Spleen (tissue), 7 donors: ENCODE measurements at regions not wholly inside any gene's neighbourhood (a gene's known extent, or its start where the extent isn't known, plus 50 kb on each side); places are given as distances from the start of the nearest gene placed in this dataset.

Source experiments
- POLR2AphosphoS5 ChIP-seq, 3 donors: sonication (generic); formaldehyde crosslinking; IDR thresholded peaks; one replicate each; pipeline ENCODE4 v1.5.1; 2017; ENCODE audit warnings: antibody characterized with exemption in 3 of 3
- TF ChIP-seq, protein P1 (sequence below), 11 experiments: fragments of 200-600 bp in 7 of 11; fragments of 450-650 bp in 4 of 11; sonication (generic) in 4 of 11; IDR thresholded peaks in 8 of 11; conservative IDR thresholded peaks in 3 of 11; 1 replicate in 7 of 11; 2 replicates in 4 of 11; pipeline versions ENCODE4 v1.4.0 to v1.8.0; 2016 to 2021; ENCODE audit warnings: antibody characterized with exemption in 11 of 11, inconsistent platforms in 4 of 11, mild to moderate bottlenecking in 1 of 11
- donor health status: DM: no; HTN: no; CAD: no; lungs with moderate emphysema.
- donor health status: DM: no; HTN: no; CAD: no.
- donor health status: DM: no; HTN: no; CAD: no.

DNA sequence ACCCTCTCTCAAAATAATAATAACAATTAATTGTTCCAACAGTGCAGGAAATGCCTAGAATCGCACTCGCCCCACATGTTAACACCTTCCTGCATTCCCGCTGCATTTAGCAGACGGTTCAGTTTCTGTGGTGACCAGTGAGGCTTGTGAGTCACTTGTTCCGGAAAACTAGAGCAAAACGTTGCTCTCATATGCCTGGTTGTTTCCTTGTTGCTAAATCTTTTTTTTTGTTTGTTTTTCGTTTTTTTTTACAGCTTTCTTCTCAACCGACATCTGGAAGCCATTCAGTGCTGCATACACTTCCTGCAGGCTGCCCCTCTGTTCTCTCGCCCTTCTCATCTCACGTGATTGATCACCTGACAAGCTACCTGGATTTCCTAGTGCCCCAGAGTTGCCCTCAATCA lies 56.9 kb upstream of the TMPRSS2 start:
- TF ChIP-seq, protein P1, sequence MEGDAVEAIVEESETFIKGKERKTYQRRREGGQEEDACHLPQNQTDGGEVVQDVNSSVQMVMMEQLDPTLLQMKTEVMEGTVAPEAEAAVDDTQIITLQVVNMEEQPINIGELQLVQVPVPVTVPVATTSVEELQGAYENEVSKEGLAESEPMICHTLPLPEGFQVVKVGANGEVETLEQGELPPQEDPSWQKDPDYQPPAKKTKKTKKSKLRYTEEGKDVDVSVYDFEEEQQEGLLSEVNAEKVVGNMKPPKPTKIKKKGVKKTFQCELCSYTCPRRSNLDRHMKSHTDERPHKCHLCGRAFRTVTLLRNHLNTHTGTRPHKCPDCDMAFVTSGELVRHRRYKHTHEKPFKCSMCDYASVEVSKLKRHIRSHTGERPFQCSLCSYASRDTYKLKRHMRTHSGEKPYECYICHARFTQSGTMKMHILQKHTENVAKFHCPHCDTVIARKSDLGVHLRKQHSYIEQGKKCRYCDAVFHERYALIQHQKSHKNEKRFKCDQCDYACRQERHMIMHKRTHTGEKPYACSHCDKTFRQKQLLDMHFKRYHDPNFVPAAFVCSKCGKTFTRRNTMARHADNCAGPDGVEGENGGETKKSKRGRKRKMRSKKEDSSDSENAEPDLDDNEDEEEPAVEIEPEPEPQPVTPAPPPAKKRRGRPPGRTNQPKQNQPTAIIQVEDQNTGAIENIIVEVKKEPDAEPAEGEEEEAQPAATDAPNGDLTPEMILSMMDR (IDR thresholded peaks at IDR 0.05 in 8 of 11, conservative IDR thresholded peaks at IDR 0.05 in 3 of 11), result no peak
- TF ChIP-seq POLR2AphosphoS5 (IDR thresholded peaks at IDR 0.05), result no peak
